IMR-90 (cell line): ENCODE measurements at regions not wholly inside any gene's neighbourhood (a gene's known extent, or its start where the extent isn't known, plus 50 kb on each side); places are given as distances from the start of the nearest gene placed in this dataset.
A peak's percentile ranks its signal among the peaks of the same experiment; 100 is the strongest.

Experiments
- ATAC-seq: fragments of 200-7000 bp; cut with Tn5 transposase; 2 replicates; pipeline ENCODE4 v1.9.1; 2020; ENCODE audit warnings: low read depth, mild to moderate bottlenecking, moderate library complexity
- BruUV-seq: library from RNA; stranded (reverse); fragments of 400-500 nt; replicated peaks from 2 replicates; lab custom pipeline; 2021; lab: Mats Ljungman, UMichigan
- CTCF ChIA-PET: fragments of 300-600 bp; formaldehyde crosslinking; extraction: SDS; loops from one replicate; lab custom pipeline; 2021; ENCODE audit warnings: antibody characterized with exemption; lab: Yijun Ruan, JAX
- POLR2A ChIA-PET: fragments of 300-600 bp; sonication (Branson Sonifier 250); formaldehyde crosslinking; loops from one replicate; lab custom pipeline; 2022; ENCODE audit warnings: antibody characterized with exemption; ENCODE audit not compliant: unreplicated experiment; lab: Charles Lee
- DNase-seq: peaks from one replicate; pipeline ENCODE4 v3.0.0; 2013
- H2AFZ ChIP-seq: replicated peaks from 2 replicates; pipeline ENCODE3; 2013; ENCODE audit warnings: low read length, mild to moderate bottlenecking; ENCODE audit not compliant: poor library complexity
- H2AK5ac ChIP-seq: 2 replicates; pipeline ENCODE4 v1.6.1; 2013; ENCODE audit warnings: low read depth, low read length, inconsistent platforms
- H2AK9ac ChIP-seq: replicated peaks from 2 replicates; pipeline ENCODE3; 2013; ENCODE audit warnings: mild to moderate bottlenecking, low read depth, low read length, moderate library complexity; ENCODE audit not compliant: poor library complexity
- H2BK120ac ChIP-seq: 2 replicates; pipeline ENCODE4 v1.6.1; 2013; ENCODE audit warnings: low read depth, low read length, inconsistent platforms
- H2BK15ac ChIP-seq: 3 replicates; pipeline ENCODE4 v1.6.1; 2013; ENCODE audit warnings: low read depth, low read length, inconsistent platforms
- H2BK20ac ChIP-seq: 2 replicates; pipeline ENCODE4 v1.6.1; 2013; ENCODE audit warnings: low read depth, mild to moderate bottlenecking, inconsistent platforms, low read length, moderate library complexity
- H2BK5ac ChIP-seq: 2 replicates; pipeline ENCODE4 v1.6.1; 2013; ENCODE audit warnings: mild to moderate bottlenecking, low read depth, low read length, inconsistent platforms; ENCODE audit not compliant: poor library complexity, severe bottlenecking
- H3K14ac ChIP-seq: replicated peaks from 2 replicates; pipeline ENCODE4 v1.6.1; 2013; ENCODE audit warnings: low read depth, low read length, inconsistent platforms
- H3K18ac ChIP-seq: 2 replicates; pipeline ENCODE4 v1.6.1; 2013; ENCODE audit warnings: low read depth, low read length, control low read depth
- H3K23ac ChIP-seq: 2 replicates; pipeline ENCODE4 v1.6.1; 2013; ENCODE audit warnings: low read depth, low read length, inconsistent platforms
- H3K27ac ChIP-seq: 2 replicates; pipeline ENCODE4 v1.5.1; 2013; ENCODE audit warnings: mild to moderate bottlenecking, control low read depth, low read length; ENCODE audit not compliant: insufficient read depth
- H3K27me3 ChIP-seq: 2 replicates; pipeline ENCODE4 v1.6.1; 2013; ENCODE audit warnings: low read length; ENCODE audit not compliant: control insufficient read depth, insufficient read depth
- H3K36me3 ChIP-seq: 2 replicates; pipeline ENCODE4 v1.6.1; 2013; ENCODE audit warnings: low read length, mixed read lengths; ENCODE audit not compliant: control insufficient read depth, insufficient read depth
- H3K4ac ChIP-seq: 2 replicates; pipeline ENCODE4 v1.6.1; 2013; ENCODE audit warnings: low read depth, low read length, inconsistent platforms
- H3K4me1 ChIP-seq: 2 replicates; pipeline ENCODE4 v1.6.1; 2013; ENCODE audit warnings: low read length, mixed read lengths; ENCODE audit not compliant: control insufficient read depth, insufficient read depth
- H3K4me2 ChIP-seq: 2 replicates; pipeline ENCODE4 v1.6.1; 2013; ENCODE audit warnings: low read depth, mild to moderate bottlenecking, control low read depth, low read length, moderate library complexity
- H3K4me3 ChIP-seq: 2 replicates; pipeline ENCODE4 v1.5.1; 2013; ENCODE audit warnings: low read depth, mild to moderate bottlenecking, control low read depth, low read length, moderate library complexity; ENCODE audit not compliant: insufficient read depth
- H3K56ac ChIP-seq: 2 replicates; pipeline ENCODE4 v1.6.1; 2013; ENCODE audit warnings: low read length, inconsistent platforms; ENCODE audit not compliant: insufficient read depth; ENCODE audit errors: extremely low read depth
- H3K79me1 ChIP-seq, 2 experiments: 2 replicates each; pipeline ENCODE4 v1.6.1; 2013; ENCODE audit warnings: low read length in 2 of 2, inconsistent platforms in 1 of 2, low read depth in 1 of 2
- H3K9ac ChIP-seq: 2 replicates; pipeline ENCODE4 v1.6.1; 2013; ENCODE audit warnings: low read depth, low read length, control low read depth
- H3K9me1 ChIP-seq: 2 replicates; pipeline ENCODE4 v1.6.1; 2013; ENCODE audit warnings: low read length, inconsistent platforms; ENCODE audit not compliant: insufficient read depth
- H3K9me3 ChIP-seq: 2 replicates; pipeline ENCODE4 v1.6.1; 2013; ENCODE audit warnings: low read length; ENCODE audit not compliant: control insufficient read depth, insufficient read depth
- H4K20me1 ChIP-seq: 2 replicates; pipeline ENCODE4 v1.6.1; 2013; ENCODE audit warnings: low read length, inconsistent platforms; ENCODE audit not compliant: insufficient read depth
- H4K5ac ChIP-seq: 2 replicates; pipeline ENCODE4 v1.6.1; 2013; ENCODE audit warnings: mild to moderate bottlenecking, low read depth, low read length, control low read depth
- H4K8ac ChIP-seq, 2 experiments: 2 replicates each; pipeline ENCODE4 v1.6.1; 2013; ENCODE audit warnings: low read depth in 2 of 2, low read length in 2 of 2, control low read depth in 1 of 2, inconsistent platforms in 1 of 2
- H4K91ac ChIP-seq: 2 replicates; pipeline ENCODE4 v1.6.1; 2013; ENCODE audit warnings: low read depth, low read length, inconsistent platforms; ENCODE audit not compliant: insufficient read depth
- CEBPB ChIP-seq: IDR thresholded peaks from 2 replicates; pipeline ENCODE4 v1.6.1; 2012; ENCODE audit warnings: low read depth, low read length, improper control_type of control experiment
- RFX5 ChIP-seq: IDR thresholded peaks from 2 replicates; pipeline ENCODE4 v1.8.0; 2012; ENCODE audit warnings: low read depth, mild to moderate bottlenecking, low read length, moderate library complexity
- WGBS, 2 experiments: methylation state at CpG; one replicate each; pipeline versions ENCODE4 v1.1.5 to v1.1.7; 2013; ENCODE audit warnings: missing lambda C conversion rate in 2 of 2; ENCODE audit not compliant: insufficient read length in 1 of 2; ENCODE audit errors: extremely low coverage in 2 of 2; 5-methylcytosine and 5-hydroxymethylcytosine counted together
- dilution Hi-C: fragments of 300-500 bp; cut with HindIII; formaldehyde crosslinking; loops from one replicate; pipeline ENCODE4 v1.14.3; 2018; ENCODE audit warnings: low sequenced_read_pairs; ENCODE audit not compliant: unreplicated experiment
- in situ Hi-C: fragments of 300-500 bp; cut with MboI; formaldehyde crosslinking; loops from 3 replicates; pipeline ENCODE4 v1.14.3; 2019; ENCODE audit warnings: low sequenced_read_pairs, inconsistent platforms, mixed read lengths
- intact Hi-C: fragments of 100-400 bp; cut with micrococcal nuclease; formaldehyde crosslinking; loops from 2 replicates; pipeline ENCODE4 v1.10.0; 2022
- TF ChIP-seq, protein P1 (sequence below): fragments of 150-350 bp; IDR thresholded peaks from 2 replicates; pipeline ENCODE4 v1.6.1; 2016; ENCODE audit warnings: low read depth, mild to moderate bottlenecking, low read length, moderate library complexity, borderline replicate concordance
- TF ChIP-seq, protein P2 (sequence below): fragments of 150-350 bp; IDR thresholded peaks from 2 replicates; pipeline ENCODE4 v1.6.1; 2017; ENCODE audit warnings: mild to moderate bottlenecking, antibody characterized with exemption, low read length, low read depth

DNA sequence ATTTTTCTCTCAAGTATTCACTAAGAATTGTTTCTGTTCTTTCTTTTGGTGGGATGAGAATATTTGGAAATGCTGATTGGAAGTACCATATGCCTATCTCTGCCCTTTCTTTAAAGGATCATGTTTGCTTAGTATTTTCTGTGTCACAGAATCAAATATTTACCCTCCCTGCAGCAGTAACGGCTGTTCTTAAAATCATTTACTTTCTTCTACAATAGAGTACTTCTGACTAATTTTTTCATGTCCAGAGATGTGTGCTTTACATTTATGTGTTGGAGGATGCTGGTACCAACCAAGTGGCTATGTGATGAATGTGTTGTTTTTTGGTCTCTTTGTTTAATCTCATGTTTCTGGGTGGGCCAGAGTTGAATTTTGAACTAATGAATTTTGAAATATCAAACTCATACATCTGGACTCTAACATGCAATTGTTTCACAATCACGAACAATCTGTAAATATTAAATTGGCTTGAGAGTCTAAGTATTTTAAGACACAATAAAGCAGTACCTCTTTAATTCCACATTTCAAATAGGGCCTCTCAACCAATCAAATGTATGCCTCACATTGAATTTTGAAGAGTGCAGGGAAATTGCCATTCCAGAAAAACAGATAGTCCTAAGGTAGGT lies 59.4 kb upstream of the ARSJ start:
- TF ChIP-seq, protein P1, sequence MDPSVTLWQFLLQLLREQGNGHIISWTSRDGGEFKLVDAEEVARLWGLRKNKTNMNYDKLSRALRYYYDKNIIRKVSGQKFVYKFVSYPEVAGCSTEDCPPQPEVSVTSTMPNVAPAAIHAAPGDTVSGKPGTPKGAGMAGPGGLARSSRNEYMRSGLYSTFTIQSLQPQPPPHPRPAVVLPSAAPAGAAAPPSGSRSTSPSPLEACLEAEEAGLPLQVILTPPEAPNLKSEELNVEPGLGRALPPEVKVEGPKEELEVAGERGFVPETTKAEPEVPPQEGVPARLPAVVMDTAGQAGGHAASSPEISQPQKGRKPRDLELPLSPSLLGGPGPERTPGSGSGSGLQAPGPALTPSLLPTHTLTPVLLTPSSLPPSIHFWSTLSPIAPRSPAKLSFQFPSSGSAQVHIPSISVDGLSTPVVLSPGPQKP, result no peak
- peak; percentile 38; the same call in 1 of the 2 replicates for TF ChIP-seq CEBPB
- TF ChIP-seq, protein P2, sequence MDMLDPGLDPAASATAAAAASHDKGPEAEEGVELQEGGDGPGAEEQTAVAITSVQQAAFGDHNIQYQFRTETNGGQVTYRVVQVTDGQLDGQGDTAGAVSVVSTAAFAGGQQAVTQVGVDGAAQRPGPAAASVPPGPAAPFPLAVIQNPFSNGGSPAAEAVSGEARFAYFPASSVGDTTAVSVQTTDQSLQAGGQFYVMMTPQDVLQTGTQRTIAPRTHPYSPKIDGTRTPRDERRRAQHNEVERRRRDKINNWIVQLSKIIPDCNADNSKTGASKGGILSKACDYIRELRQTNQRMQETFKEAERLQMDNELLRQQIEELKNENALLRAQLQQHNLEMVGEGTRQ, result no peak
- TF ChIP-seq RFX5, result no peak
- H2AK9ac ChIP-seq, result no peak overlapping the region
- H3K4me2 ChIP-seq, result no peak overlapping the region
- H3K36me3 ChIP-seq, result no peaks in the 10 kb centered on the region
- H3K23ac ChIP-seq, result no peak overlapping the region
- no peak overlapping the region for H2BK5ac ChIP-seq
- no peaks in the 10 kb centered on the region for H3K79me1 ChIP-seq
- H2BK15ac ChIP-seq, result no peak overlapping the region
- WGBS, 2 experiments, result no CpG with 5 or more reads among the region's 2 CpGs
- H2BK120ac ChIP-seq, result no peak overlapping the region
- H3K9me3 ChIP-seq, result no peaks in the 10 kb centered on the region
- no peak overlapping the region for H3K9ac ChIP-seq
- ChIA-PET POLR2A (no interaction called here), CTCF (no interaction called here)
- H4K5ac ChIP-seq, result no peak overlapping the region
- BruUV-seq, result no TSS peak
- ATAC-seq (no peak), DNase-seq (no peak)
- H4K91ac ChIP-seq, result no peak overlapping the region
- no peak overlapping the region for H3K27ac ChIP-seq
- H2BK20ac ChIP-seq, result no peak overlapping the region
- no peaks in the 10 kb centered on the region for H4K20me1 ChIP-seq
- no peak overlapping the region for H3K18ac ChIP-seq
- H3K27me3 ChIP-seq, result no peaks in the 10 kb centered on the region
- dilution Hi-C loops, result no loop called here
- no peak overlapping the region for H2AFZ ChIP-seq
- peaks cover 4% of the 10 kb centered on the region for H3K4me1 ChIP-seq
- H3K9me1 ChIP-seq, result 0 out of 2 replicates have a peak, but pooled peaks cover 2% of the 10 kb centered on the region
- H3K4me3 ChIP-seq, result no peak overlapping the region
- H3K56ac ChIP-seq, result no peak overlapping the region
- H3K14ac ChIP-seq, result no peak overlapping the region
- H3K4ac ChIP-seq, result no peak overlapping the region
- intact Hi-C loops, result no loop called here
- in situ Hi-C loops, result no loop called here
- H4K8ac ChIP-seq, result no peak overlapping the region
- H2AK5ac ChIP-seq, result no peak overlapping the region
